ENCODE measurements at regions not wholly inside any gene's neighbourhood (a gene's known extent, or its start where the extent isn't known, plus 50 kb on each side); places are given as distances from the start of the nearest gene placed in this dataset.
"Not testable (repeated sequence)": the region's sequence is repeated elsewhere in the genome, so short reads cannot be mapped to it uniquely, and the experiment has no call there.

DNA sequence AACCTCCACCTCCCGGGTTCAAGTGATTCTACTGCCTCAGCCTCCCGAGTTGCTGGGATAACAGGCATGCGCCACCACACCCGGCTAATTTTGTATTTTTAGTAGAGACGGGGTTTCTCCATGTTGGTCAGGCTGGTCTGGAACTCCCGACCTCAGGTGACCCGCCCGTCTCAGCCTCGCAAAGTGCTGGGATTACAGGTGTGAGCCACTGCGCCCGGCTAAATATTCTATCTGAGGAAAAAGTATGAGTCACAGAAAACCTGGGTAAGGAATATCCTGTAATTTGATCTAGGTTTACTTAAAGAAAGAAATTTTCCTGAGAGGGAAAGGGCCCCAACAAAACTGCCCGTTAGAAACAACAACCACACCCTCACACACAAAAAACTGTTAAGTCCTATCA lies 776.2 kb upstream of the NCAM2 start:
- DNase-seq, result not testable (repeated sequence)

DNA sequence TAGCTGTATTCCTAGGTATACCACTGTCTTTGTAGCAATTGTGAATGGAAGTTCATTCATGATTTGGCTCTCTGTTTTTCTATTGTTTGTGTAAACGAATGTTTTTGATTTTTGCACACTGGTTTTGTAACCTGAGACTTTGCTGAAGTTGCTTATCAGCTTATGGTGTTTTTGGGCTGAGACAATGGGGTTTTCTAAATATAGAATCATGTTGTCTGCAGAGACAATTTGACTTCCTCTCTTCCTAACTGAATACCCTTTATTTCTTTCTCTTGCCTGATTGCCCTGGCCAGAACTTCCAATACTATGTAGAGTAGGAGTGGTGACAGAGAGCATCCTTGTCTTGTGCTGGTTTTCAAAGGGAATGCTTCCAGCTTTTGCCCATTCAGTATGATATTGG lies 761.6 kb upstream of the NCAM2 start:
- DNase-seq, result not testable (repeated sequence)

DNA sequence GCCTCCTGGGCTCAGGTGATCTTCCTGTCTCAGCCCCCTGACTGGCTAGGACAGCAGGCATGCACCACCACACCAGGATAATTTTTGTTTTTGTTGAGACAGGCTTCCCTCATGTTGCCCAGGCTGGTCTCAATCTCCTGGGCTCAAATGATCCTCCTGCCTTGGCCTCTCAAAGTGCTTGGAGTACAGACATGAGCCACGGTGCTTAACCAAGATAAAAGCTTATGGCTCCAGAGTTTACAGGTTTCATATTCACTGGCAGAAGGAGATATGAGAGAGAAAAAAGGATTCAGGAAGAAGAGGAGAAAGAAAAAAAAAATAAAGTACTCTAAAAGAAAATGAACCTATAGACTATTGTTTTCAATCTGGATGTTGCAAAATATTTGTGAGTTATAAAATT lies 748.8 kb upstream of the NCAM2 start:
- no peak for DNase-seq

DNA sequence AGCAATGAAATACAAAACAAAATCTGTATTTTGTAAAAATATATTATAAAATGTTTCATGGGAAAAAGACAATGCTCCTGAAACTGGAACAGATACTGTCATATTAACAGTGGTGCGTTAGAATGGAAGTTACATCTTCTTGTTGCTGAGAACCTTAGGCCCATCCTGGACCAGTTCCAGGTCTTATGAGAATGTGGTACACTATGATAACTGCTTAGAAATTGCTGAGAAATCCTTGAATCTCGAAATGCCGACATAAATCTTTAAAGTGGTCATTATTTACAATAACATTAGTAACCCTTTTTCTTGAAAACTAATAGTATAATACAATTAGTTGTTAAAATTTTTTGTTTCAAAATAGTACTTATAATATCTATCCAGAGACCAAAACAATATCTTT lies 747.9 kb upstream of the NCAM2 start:
- DNase-seq, result no peak

DNA sequence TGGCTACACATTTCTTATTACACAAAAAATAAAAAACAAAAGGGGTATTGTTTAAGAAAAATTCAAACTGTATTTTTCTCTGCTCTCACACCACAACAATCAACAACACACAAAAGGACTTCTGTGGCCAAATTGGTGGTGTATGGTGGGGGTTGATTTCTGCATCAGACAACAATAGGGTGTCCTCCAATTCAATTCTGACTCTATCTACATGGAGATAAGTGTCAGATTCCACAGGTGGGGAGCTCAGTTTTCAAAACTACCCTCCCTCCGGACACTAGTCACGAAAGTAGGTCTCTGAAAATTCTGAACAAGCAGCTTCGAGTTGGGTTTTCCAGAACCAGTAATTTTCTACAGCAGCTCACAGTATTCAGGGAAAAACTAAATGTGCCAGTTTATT lies 744.9 kb upstream of the NCAM2 start:
- no peak for DNase-seq

DNA sequence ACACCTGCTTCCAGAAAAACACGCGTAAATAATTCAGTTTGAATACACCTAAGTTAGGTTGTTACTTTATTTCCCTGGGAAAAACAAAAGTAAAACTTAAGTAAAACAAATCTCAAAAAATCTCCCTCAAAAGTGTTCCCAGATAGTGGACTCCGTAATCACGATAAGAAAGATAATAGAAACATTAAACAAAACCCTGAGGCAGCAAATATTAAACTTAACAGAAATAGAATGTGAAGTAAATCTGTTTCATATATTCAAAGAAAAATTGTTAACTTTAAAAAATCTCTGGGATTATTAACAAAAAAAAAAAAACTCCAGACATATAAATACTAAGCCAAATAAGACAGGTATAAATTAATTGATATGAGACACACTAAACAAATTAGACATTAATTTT lies 743.2 kb upstream of the NCAM2 start:
- DNase-seq, result no peak

DNA sequence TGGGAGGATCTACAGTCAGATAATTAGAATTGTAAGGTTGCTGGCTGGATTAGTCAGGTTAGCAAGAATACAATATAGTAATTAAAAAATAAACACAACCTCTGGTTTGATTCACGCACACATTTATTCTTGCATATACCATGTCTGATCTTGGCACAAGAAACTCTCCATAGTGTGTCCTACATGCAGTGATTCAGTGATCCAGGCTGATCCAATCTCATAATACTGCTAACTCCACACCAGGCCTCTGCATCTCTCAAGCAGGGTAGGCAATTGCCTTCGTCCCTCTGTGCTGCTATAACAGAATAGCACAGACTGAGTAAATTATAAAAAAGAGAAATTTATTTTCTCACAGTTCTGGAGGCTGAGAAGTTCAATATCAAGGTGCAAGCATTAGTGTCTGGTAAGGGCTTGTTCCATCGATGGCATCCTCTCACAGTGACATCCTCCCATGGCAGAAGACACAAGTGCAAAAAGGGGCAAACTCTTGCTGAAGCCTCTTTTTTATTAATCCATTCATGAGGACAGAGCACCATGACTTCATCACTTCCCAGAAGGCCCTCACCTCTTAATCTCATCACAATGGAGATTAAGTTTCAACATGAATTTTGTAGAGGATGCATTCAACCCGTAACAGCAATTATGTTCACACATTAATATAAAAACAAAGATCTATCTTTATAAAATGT lies 741.0 kb upstream of the NCAM2 start:
- no peak for DNase-seq

DNA sequence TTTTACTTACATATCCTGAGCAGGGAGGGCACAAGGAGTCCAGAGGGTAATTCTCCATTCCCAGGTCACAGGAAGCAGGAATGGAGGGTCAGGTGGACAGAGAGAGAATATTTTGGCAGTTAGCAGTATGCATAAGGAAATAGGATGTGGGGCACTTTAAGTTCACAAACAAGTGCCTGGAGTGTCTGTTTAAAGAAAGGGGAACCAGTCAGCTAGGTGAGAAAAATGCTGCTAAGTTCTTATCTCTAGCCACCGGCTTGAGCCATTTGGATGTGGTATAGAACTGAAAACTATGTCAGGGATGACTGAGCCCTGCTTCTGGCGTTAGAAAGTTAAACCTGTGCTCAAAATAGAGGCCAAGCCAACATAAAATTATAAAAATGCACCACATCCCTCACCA lies 739.7 kb upstream of the NCAM2 start:
- DNase-seq, result no peak

DNA sequence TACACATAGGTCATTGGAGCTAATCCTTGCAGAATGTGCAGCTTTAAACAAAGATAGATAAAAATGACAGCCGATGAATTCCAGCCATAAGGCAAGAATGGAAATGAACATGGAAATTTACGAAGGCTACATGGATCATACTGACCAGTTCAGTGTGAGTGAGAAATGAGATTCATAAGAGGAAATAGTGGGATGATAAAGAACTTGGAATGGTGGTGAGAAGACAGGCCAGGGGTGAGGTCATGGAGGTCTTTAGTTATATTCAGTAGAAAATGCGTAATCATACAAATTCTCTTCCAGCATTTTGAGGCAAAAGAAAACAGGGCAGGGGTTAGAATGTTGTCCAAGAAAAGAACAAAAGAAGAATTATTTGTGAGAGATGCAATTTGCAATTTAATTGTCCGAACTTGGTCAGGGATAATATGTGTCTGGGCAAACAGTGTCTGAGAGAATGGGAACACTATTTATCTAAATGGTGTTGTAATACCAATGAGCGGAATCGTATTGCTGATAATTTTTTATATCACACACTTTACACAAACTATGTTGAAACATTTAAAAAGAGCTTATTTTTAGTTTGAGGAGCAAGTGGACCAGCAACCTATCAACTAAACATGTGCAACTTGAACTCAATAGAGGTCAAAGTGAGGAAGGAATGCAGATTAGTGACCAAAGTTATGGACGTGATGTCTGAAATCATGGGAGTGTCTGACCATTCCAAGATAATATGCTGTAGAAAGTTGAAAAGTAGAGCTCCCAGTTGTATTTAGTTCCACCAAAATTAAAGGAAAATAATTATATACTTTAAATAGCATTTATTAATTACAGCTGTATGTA lies 739.0 kb upstream of the NCAM2 start:
- DNase-seq, result no peak

DNA sequence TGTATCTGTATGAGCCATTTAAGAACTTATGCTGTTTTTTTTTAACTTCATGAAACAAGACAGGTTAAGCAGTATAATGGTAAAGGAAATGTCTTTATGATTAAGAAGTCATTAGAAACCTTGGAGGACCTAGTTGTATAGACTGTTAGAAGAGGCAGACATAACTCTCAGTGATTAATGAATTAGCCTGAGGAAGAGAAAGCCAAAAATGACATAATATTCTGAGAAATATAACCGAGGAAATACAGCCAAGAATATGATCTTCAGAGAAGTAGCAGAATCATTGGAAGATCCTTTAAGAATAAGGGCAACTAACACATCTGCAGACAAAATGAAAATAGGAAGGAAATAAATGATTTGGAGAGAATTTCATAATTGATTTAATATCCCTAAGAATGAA lies 738.1 kb upstream of the NCAM2 start:
- no peak for DNase-seq

DNA sequence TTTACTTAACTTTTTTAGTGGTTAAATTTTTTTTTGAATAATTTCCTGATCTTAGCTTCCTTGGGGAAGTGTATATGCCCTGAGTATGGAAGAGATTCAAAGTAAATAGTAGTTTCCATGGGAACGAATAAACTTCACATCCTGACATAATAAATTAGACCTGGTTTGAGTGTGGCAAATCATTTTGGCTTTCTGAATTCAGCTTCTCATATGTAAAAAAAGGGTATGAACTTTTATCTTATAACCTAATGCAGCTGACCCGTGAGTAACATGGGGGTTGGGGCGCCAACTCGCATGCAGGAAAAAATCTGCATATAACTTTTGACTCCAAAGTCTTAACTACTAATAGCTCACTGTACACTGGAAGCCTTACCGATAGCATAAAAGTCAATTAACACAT lies 736.8 kb upstream of the NCAM2 start:
- no peak for DNase-seq

DNA sequence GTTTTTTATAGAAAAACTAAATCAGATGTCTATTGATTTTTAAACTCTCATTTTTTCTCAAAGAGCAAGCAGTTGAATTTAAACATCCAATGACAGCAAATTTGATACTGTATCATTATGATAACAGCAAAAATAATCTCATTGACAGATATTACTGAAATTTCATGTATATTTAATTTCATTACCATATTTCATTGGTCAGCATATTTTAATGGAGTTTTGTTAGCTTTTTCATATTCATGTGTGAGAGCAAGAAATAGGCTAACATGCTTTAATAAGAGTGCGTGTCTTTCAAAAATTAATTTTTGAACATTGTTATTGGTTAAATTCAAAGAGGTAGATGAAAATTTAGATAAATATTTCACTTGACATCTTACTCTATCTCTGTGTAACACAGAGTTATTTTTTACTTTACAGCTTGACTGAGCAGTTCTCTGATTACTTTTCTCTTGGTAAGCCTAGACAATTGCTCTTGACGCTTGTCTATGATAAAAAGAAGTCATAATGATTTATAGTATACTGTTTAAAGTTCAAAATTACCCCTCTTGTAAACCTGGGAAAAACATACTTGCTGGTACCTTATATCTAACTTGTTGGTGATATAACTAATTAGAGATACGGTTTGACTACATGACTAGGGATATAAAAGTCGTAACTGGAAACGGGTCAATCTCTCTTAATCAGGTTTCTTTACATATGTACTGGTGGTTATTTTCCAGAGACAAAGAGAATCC lies 732.3 kb upstream of the NCAM2 start:
- DNase-seq, result no peak

DNA sequence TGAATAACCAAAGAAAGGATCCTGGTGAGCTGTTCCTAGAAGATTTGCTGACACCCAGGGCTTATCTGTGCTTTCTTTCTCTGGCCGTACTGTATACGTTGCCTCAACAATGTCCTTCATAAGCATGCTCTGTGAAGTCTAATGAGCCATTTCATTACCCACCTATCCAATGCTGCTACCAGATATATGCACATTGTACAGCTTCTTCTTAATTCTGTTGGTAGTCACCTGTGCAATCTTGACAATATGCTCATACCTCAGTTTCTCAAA lies 731.8 kb upstream of the NCAM2 start:
- DNase-seq, result no peak

DNA sequence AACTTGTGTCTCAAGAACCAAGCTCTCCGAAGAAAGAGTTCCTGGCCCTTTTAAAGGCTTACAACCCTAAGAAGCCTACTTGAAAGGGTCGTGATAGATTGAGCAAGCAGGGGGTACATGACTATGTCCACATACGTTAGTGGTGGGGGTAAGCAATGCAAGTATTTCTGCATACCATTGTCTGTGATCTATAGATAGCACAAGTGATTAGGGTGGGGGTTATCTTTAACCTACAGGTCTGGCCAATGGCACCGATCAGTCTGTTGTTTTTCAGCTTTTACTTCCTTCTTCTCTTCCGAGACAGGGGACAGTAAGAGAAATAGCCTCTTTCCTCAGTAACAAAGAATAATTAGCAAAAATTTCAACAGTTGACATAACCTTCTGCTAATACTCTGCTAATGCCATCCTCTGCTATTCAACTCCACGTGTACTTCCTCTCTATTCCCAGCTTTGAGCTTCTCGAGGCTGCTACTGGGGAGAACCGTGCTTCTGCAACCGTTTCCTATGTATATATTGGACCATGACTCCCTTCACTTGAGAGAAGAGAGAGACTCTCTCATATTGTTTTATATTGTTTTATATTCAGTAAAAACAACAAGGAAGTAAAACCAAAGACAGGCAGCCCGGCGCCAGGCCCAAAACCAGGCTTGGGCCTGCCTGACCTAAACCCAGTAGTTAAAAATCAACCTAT lies 727.7 kb upstream of the NCAM2 start:
- no peak for DNase-seq

DNA sequence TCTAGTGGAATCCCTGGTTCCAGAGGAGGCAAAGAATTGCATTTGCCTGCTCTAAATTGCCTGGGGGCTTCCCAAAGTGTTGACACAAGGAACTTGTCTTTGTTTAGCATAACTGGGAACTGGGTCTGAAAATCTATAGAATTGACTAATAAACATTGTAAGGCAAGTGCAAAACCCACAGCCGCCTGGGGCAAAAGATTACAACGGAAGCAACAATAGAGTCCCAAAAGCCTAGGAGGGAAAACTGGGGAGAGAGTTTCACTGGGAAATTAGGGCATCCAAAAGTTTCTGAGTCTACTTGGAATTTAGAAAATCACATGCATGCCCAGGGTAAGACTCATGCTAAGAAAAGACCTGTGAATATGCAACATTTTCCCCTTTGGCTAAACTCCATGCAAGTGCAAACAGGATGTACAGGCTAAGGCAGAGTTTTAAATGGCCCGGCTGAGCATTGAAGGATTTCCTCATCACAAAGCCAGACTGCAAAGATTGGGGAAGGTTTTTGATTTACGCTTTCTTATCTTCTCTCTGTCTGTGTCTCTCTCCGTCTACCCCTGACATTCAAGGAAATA lies 725.3 kb upstream of the NCAM2 start:
- no peak for DNase-seq

DNA sequence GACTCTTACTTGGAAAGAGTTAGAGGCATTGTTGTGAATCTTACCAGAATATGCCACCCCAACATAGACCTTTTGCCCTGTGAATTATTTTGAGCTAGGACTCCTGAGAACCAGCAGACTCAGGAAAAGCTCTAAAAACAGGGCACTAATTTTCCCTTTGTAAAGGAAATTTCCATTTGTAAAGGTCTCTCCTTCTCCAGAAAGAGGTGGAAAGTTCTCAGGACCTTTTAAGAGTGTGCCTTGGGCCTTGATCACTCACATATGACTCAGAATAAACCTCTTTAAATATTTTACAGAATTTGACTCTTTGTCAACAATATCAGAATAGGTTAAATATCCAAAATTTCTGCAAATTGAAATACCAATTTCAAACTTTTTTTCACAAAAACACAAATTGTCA lies 721.8 kb upstream of the NCAM2 start:
- DNase-seq, result no peak

DNA sequence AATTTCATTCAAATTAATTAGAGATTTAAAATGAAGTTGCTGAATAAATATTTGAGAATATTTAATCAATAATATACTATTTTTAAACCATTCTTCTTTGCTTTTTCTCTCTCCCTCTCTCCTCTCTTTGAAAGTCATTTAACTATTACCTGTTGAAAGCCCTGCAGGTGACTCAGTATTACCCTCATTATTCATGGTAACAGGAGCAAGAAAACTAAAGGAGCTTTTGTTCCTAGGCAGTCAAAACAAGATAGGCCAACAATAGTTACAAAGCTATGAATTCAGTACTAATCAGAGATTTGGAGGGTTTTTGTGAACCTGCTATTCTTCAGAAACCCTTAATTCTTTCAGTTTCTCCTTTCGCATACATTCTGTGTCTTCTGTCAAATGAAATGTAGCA lies 721.3 kb upstream of the NCAM2 start:
- DNase-seq, result no peak

DNA sequence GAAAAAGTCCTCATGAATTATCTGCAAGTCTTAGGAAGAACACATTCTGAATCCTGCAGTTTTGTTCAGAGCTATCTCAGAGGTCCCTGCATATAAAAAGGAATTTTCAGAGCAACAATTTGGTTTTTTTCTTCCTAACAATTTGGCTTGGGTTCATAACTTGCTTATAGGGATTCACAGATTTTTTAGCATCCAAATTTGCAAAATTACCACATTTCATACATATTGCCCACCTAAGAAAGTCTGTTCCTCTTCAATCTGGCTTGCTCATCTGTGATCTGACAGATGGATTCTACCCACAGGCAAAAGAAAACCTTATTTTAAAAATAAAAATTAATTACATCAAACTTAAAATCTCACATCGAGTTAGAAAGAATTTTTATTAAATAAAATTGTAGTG lies 714.4 kb upstream of the NCAM2 start:
- DNase-seq, result no peak

DNA sequence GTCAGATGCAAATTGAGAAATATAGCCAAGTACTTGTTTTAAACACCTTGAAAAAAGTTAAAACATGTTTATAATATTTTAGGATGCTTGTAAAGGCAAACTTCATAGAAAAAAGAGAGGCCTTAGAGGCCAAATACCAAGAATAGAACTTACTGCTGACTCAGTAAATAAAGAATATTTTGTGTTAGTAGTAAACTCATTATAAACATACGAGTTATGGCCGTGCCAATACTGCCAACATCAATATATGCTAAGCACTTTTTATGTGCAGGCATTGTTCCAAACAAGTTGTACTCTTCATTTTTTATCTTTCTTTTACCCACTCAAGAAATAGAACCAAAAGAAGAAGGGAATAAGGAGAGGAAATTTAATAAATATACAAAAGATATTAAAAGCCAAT lies 705.9 kb upstream of the NCAM2 start:
- DNase-seq, result no peak

DNA sequence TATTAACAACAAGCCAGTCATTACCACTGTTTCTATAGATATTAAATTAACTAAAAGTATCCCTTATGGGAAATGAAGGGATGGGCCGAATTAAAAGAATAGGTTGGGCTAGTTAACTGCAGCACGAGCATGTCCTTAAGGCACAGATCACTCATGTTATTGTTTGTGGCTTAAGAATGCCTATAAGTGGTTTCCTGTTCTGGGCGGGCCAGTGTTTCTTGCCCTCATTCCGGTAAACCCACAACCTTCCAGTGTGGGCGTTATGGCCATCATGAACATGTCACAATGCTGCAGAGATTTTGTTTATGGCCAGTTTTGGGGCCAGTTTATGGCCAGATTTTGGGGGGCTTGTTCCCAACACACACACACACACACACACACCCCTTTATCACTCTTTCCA lies 705.4 kb upstream of the NCAM2 start:
- DNase-seq, result not testable (repeated sequence)

DNA sequence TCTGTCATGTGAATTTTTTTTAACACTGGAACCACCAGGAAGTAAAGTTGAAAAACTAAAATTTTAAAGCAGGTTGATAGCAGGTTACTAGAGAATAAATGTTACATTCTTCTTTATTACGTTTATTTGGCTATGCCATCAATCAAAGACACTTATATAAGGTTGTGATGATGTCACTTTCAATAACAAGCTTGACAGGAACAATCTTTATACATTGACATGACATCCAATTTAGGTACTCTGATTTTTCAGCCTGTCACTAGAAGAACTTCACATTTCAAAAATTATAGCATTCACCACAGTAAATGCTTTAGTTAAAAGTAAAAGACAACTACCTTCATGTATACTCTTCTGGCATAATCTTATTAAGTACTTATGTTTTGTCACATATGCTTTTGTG lies 696.8 kb upstream of the NCAM2 start:
- no peak for DNase-seq

DNA sequence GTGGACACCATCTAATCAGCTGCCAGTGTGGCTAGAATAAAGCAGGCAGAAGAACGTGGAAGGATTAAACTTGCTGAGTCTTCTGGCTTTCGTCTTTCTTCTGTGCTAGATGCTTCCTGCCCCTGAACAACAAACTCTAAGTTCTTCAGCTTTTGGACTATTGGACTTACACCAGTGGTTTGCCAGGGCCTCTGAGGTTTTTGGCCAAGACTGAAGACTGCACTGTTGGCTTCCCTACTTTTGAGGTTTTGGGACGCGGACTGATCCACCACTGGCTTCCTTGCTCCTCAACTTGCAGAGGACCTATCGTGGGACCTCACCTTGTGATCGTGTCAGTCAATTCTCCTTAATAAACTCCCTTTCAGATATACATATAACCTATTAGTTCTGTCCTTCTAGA lies 696.1 kb upstream of the NCAM2 start:
- DNase-seq, result no peak

DNA sequence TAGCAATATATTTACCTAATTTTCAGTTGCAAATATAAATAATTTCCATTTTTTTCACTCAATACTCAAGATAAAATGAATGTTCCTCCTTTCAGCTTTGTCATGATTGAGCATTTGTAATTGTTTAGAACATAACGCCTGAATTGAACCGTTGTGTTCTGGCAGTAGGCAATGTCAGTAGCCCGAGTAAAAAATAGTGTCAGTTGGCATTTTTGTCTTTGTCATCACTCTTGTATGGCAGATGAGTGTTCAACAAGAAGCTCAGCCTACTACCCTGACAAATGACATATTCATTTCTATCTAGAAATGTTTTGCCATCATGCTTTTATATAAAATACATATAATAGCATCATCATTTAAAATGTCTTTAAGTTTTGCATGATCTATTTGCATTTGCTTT lies 691.4 kb upstream of the NCAM2 start:
- no peak for DNase-seq
